Thymus (tissue), 11 donors: ENCODE measurements at regions not wholly inside any gene's neighbourhood (a gene's known extent, or its start where the extent isn't known, plus 50 kb on each side); places are given as distances from the start of the nearest gene placed in this dataset.
"Not testable (repeated sequence)": the region's sequence is repeated elsewhere in the genome, so short reads cannot be mapped to it uniquely, and the experiment has no call there.

Experiments
- DNase-seq, 9 donors: peaks; one replicate each; pipeline ENCODE4 v3.0.0-alpha.2; 2013; ENCODE audit warnings: low spot score in 9 of 9, low read depth in 6 of 9, missing footprints in 1 of 9
- H3K27ac ChIP-seq, 2 donors: one replicate each; pipeline ENCODE4 v1.5.1; 2013; ENCODE audit warnings: control low read depth in 1 of 2, low read depth in 1 of 2, low read length in 1 of 2, mild to moderate bottlenecking in 1 of 2, moderate library complexity in 1 of 2
- H3K27me3 ChIP-seq, 2 donors: one replicate each; pipeline ENCODE4 v1.5.1; 2013; ENCODE audit warnings: low read length in 1 of 2; ENCODE audit not compliant: control insufficient read depth in 2 of 2, insufficient read depth in 1 of 2
- H3K36me3 ChIP-seq, 2 donors: one replicate each; pipeline ENCODE4 v1.5.1; 2013; ENCODE audit warnings: low read length in 1 of 2, mild to moderate bottlenecking in 1 of 2, moderate library complexity in 1 of 2; ENCODE audit not compliant: control insufficient read depth in 2 of 2, insufficient read depth in 2 of 2
- H3K4me1 ChIP-seq, 2 donors: one replicate each; pipeline ENCODE4 v1.5.1; 2013; ENCODE audit warnings: low read length in 2 of 2; ENCODE audit not compliant: control insufficient read depth in 2 of 2, insufficient read depth in 2 of 2
- H3K4me3 ChIP-seq, 2 donors: one replicate each; pipeline ENCODE4 v1.5.1; 2013; ENCODE audit warnings: low read length in 2 of 2, control low read depth in 1 of 2, mild to moderate bottlenecking in 1 of 2
- H3K9me3 ChIP-seq, 2 donors: one replicate each; pipeline ENCODE4 v1.5.1; 2013; ENCODE audit warnings: low read length in 1 of 2, mild to moderate bottlenecking in 1 of 2; ENCODE audit not compliant: control insufficient read depth in 2 of 2, insufficient read depth in 1 of 2
- WGBS: extraction: QIAGEN DNeasy Blood & Tissue Kit; methylation state at CpG from one replicate; pipeline ENCODE4 v1.1.7; 2013; 5-methylcytosine and 5-hydroxymethylcytosine counted together
- donor health status: healthy.

GRCh38 chr5:120330558-120330957 lies 133.5 kb upstream of the PRR16 start:
- Histone ChIP-seq H3K27ac (no peak overlapping the region), H3K36me3 (no peaks in the 10 kb centered on the region), H3K4me3 (no peak overlapping the region), H3K27me3 (no peaks in the 10 kb centered on the region), H3K9me3 (no peaks in the 10 kb centered on the region), H3K4me1 (no peaks in the 10 kb centered on the region)
- 99% methylated on average over 1 of the region's 1 CpG for WGBS
- no peak for DNase-seq

DNA sequence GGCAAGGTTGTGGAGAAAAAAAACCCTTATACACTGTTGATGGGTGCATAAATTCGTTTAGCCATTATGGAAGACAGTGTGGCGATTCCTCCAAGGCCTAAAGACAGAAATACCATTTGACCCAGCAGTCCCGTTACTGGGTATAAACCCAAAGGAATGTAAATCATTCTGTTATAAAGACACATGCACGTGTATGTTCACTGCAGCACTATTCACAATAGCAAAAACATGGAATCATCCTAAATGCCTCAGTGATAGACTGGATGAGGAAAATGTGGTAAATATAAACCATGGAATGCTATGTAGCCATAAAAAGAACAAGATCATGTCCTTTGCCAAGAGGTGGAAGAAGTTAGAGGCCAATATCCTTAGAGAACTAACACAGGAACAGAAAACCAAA lies 119.9 kb upstream of the PRR16 start:
- H3K9me3 ChIP-seq, result no peaks in the 10 kb centered on the region
- 92% methylated on average over 4 of the region's 4 CpGs for WGBS
- no peak overlapping the region for H3K4me3 ChIP-seq

DNA sequence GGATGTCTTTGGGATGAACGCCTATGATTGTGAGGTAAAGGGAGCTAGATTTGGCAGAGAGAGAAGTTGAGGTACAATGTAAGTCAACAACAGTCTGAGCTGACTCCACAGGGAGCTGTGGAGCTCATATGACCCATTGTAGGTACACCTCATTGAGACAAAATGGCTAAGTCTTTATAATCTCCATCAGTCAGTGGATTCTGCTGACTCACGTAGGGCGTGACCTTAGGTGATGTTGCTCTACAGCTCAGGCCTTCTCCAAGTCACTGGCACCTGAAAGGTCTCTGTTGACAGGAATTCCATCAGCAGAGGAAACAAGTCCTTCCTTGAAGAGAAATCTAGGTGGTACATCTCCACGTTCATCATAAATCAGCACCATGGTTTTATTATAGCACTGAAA lies 118.2 kb upstream of the PRR16 start:
- no peaks in the 10 kb centered on the region for H3K4me1 ChIP-seq
- no peak for DNase-seq
- no peaks in the 10 kb centered on the region for H3K9me3 ChIP-seq
- WGBS, result 83% methylated on average over 4 of the region's 4 CpGs
- no peak overlapping the region for H3K4me3 ChIP-seq
- H3K27me3 ChIP-seq, result no peaks in the 10 kb centered on the region
- no peak overlapping the region for H3K27ac ChIP-seq
- H3K36me3 ChIP-seq, result no peaks in the 10 kb centered on the region

More for the DNA sequence above, 119.9 kb upstream of the PRR16 start:
- Histone ChIP-seq H3K4me1 (no peaks in the 10 kb centered on the region), H3K27me3 (no peaks in the 10 kb centered on the region), H3K27ac (no peak overlapping the region), H3K36me3 (no peaks in the 10 kb centered on the region)
- no peak for DNase-seq

DNA sequence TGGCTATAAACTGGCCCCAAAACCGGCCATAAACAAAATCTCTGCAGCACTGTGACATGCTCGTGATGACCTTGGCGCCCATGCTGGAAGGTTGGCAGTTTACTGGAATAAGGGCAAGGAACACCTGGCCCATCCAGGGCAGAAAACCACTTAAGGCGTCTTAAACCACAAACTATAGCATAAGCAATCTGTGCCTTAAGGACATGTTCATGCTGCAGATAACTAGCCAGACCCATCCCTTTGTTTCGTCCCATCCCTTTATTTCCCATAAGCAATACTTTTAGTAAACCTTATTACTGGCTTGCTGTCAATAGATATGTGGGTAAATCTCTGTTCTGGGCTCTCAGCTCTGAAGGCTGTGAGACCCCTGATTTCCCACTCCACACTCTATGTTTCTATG lies 113.0 kb upstream of the PRR16 start:
- H3K4me3 ChIP-seq, H3K27me3 ChIP-seq, DNase-seq, H3K9me3 ChIP-seq, H3K4me1 ChIP-seq, H3K27ac ChIP-seq, H3K36me3 ChIP-seq: not testable (repeated sequence)
- WGBS, result 85% methylated on average over 5 of the region's 5 CpGs

DNA sequence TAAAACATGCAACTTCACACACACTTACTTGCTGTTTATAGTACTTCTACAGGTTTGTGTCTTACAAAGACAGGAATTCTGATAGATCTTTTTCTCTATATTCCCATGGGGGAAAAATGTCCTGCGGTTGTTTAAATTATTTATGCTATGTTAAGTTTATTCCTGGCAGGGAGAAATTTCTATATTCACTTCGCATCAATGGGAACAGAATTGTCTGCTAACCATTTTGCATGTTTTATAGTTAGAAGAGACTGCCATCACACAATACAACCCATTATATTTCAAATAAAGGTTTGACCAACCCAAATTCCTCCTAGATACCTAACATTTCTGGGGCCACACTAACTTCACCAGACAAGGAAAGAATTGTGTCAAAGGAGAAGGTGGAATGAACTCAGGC lies 110.0 kb upstream of the PRR16 start:
- Histone ChIP-seq H3K9me3 (no peaks in the 10 kb centered on the region), H3K4me1 (no peaks in the 10 kb centered on the region), H3K4me3 (no peak overlapping the region), H3K27ac (no peak overlapping the region), H3K36me3 (no peaks in the 10 kb centered on the region), H3K27me3 (no peaks in the 10 kb centered on the region)
- 97% methylated on average over 2 of the region's 2 CpGs for WGBS
- DNase-seq, result no peak

- Histone ChIP-seq H3K27ac (no peak overlapping the region), H3K9me3 (no peaks in the 10 kb centered on the region), H3K36me3 (no peaks in the 10 kb centered on the region), H3K4me3 (no peak overlapping the region), H3K4me1 (no peaks in the 10 kb centered on the region), H3K27me3 (no peaks in the 10 kb centered on the region)
- WGBS, result 95% methylated on average over 3 of the region's 3 CpGs
- no peak for DNase-seq
Measured at GRCh38 chr5:120358949-120359348, 105.2 kb upstream of the PRR16 start.

DNA sequence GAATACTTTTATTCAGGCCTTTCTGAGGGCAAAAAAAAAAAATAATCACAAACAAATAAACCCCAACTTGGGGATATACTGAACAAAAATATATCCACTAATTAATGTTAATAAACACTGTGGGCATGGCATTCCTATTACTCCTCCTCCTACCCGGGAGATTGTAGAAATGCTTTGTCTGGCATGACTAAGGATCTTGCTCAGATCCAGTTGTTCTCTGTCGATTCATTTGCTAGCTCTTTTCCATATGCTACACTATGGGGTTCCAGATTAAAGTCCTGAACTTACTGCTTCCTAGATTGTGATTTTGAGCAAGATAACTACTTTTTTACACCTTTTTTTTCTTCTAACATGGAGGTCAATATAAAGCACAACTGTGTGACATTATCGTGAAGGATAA lies 102.2 kb upstream of the PRR16 start:
- no peak overlapping the region for H3K27ac ChIP-seq
- H3K27me3 ChIP-seq, result no peaks in the 10 kb centered on the region
- no peak for DNase-seq
- no peaks in the 10 kb centered on the region for H3K36me3 ChIP-seq
- H3K9me3 ChIP-seq, result no peaks in the 10 kb centered on the region
- no peak overlapping the region for H3K4me3 ChIP-seq
- H3K4me1 ChIP-seq, result no peaks in the 10 kb centered on the region
- 91% methylated on average over 3 of the region's 3 CpGs for WGBS

- H3K36me3 ChIP-seq, result no peaks in the 10 kb centered on the region
- no peaks in the 10 kb centered on the region for H3K9me3 ChIP-seq
- H3K27me3 ChIP-seq, result no peaks in the 10 kb centered on the region
- DNase-seq, result no peak
- H3K27ac ChIP-seq, result no peak overlapping the region
- 96% methylated on average over 5 of the region's 5 CpGs for WGBS
- H3K4me1 ChIP-seq, result no peaks in the 10 kb centered on the region
- H3K4me3 ChIP-seq, result no peak overlapping the region
Measured at GRCh38 chr5:120362426-120362825, 101.7 kb upstream of the PRR16 start.

DNA sequence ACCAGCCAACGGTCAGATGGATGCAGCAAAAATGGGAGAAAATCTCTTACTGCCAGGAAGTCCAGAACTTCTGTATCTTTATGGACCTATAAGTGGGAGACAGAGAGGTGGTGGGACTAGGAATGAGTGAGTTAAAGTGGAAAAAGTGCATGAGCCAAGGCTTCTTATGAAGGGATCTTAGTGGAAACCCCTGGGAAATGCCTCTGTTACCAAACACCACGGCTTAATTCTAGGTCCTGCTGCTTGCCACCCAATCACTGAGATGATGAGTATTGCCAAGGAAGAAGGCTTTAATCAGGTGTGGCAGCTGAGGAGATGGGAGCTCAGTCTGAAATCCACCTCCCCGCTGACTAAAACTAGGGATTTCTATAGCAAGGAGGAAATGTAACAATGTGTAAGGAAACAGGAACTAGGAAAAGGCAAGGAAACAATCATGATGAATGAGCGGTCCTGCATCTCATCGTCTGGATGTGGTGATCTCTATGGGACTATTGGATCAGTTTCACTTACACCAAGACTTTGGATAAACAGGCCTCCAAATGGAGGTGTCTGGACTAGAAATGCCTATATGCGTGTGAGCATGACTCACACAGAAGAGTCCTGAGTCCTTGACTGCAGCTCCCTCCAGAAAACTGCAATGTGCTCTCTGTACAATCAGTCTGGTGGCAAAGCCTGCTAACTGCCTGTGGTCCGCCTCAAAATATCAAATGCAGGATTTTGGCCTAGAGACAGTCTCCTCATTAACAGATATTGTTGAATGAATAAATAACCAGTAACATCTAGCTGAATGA lies 98.2 kb upstream of the PRR16 start:
- Histone ChIP-seq H3K4me3 (no peak overlapping the region), H3K36me3 (no peaks in the 10 kb centered on the region), H3K27me3 (no peaks in the 10 kb centered on the region), H3K4me1 (no peaks in the 10 kb centered on the region), H3K27ac (no peak overlapping the region), H3K9me3 (peaks cover 0 to 14% of the 10 kb centered on the region in 2 donors)
- 95% methylated on average over 7 of the region's 7 CpGs for WGBS
- DNase-seq, result no peak
